ENCODE measurements at regions not wholly inside any gene's neighbourhood (a gene's known extent, or its start where the extent isn't known, plus 50 kb on each side); places are given as distances from the start of the nearest gene placed in this dataset.

DNA sequence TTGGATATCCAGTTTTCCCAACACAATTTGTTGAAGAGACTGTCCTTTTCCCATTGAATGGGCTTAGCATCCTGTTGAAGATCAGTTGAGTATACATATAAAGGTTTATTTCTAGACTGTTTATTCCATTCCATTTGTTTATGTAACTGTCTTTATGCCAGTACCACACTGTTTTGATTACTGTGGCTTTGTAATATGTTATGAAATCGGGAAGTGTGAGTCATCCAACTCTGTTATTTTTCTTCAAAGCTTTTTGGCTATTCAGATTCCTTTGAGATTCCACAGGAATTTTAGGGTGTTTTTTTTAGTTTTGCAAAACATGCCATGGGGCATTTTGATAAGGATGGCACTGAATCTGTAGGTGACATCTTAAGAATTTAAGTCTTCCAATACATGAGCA, 188.3 kb downstream of the BMP7 start:
- H3K27ac Mint-ChIP-seq (ENCODE audit: unreplicated experiment) = no peak overlapping the region
- H3K4me1 Mint-ChIP-seq (ENCODE audit: unreplicated experiment) = no peaks in the 10 kb centered on the region
- TF ChIP-seq, protein P1, sequence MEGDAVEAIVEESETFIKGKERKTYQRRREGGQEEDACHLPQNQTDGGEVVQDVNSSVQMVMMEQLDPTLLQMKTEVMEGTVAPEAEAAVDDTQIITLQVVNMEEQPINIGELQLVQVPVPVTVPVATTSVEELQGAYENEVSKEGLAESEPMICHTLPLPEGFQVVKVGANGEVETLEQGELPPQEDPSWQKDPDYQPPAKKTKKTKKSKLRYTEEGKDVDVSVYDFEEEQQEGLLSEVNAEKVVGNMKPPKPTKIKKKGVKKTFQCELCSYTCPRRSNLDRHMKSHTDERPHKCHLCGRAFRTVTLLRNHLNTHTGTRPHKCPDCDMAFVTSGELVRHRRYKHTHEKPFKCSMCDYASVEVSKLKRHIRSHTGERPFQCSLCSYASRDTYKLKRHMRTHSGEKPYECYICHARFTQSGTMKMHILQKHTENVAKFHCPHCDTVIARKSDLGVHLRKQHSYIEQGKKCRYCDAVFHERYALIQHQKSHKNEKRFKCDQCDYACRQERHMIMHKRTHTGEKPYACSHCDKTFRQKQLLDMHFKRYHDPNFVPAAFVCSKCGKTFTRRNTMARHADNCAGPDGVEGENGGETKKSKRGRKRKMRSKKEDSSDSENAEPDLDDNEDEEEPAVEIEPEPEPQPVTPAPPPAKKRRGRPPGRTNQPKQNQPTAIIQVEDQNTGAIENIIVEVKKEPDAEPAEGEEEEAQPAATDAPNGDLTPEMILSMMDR (IDR thresholded peaks at IDR 0.05; ENCODE audit: unreplicated experiment) = no peak
- no peaks in the 10 kb centered on the region for H3K9me3 Mint-ChIP-seq (ENCODE audit: unreplicated experiment)
- no peaks in the 10 kb centered on the region for H3K36me3 Mint-ChIP-seq (ENCODE audit: low read depth, unreplicated experiment)
- H3K27me3 Mint-ChIP-seq (ENCODE audit: unreplicated experiment) = peaks cover 7% of the 10 kb centered on the region
- DNase-seq (ENCODE audit: low spot score) = no peak
- H3K4me3 Mint-ChIP-seq (ENCODE audit: unreplicated experiment) = no peak overlapping the region

DNA sequence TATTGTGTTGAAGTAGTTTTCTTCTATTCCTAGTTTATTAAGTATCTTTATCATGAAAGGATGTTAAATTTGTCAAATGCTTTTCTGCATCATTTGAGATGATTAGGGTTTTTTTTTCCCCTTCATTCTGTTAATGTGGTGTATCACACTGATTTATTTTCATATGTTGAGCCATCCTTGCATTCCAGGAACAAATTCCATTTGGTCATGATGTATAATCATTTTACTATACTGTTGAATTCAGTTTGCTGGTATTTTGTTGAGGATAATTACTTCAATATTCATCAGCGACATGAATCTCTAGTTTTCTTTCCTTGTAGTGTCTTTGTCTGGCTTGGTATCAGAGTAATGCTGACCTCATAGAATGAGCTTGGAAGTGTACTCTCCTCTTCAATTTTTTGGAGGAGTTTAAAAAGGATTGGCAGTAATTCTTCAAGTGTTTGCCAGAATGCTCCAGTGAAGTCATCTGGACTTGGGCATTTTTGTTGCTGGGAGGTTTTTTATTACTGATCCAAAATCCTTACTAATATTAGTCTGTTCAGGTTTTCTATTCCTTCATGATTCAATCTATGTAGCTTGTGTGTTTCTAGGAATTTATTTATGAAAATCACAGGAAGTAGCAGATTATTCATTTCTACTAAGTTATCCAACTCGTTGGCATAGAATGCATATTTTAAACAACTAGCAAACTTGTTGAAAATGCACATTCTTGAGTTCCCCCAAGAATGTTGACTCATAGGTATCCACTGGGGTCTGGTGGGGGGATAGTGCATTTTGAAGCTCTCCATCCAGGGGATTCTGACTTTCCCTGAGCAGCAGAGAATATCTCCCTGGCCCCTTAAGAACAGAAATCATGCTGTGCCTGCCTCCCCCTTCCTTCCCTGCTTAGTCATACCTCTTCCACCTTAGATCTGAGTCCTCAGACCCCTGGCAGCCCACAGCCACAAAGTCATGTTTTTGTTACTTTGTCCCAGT, 187.1 kb downstream of the BMP7 start:
- H3K9me3 Mint-ChIP-seq (ENCODE audit: unreplicated experiment) = no peaks in the 10 kb centered on the region
- no peaks in the 10 kb centered on the region for H3K36me3 Mint-ChIP-seq (ENCODE audit: low read depth, unreplicated experiment)
- TF ChIP-seq, protein P1 (IDR thresholded peaks at IDR 0.05; ENCODE audit: unreplicated experiment) = no peak
- no peak overlapping the region for H3K27ac Mint-ChIP-seq (ENCODE audit: unreplicated experiment)
- H3K4me3 Mint-ChIP-seq (ENCODE audit: unreplicated experiment) = no peak overlapping the region
- no peak for DNase-seq (ENCODE audit: low spot score)
- peaks cover 11% of the 10 kb centered on the region for H3K27me3 Mint-ChIP-seq (ENCODE audit: unreplicated experiment)
- H3K4me1 Mint-ChIP-seq (ENCODE audit: unreplicated experiment) = no peaks in the 10 kb centered on the region

DNA sequence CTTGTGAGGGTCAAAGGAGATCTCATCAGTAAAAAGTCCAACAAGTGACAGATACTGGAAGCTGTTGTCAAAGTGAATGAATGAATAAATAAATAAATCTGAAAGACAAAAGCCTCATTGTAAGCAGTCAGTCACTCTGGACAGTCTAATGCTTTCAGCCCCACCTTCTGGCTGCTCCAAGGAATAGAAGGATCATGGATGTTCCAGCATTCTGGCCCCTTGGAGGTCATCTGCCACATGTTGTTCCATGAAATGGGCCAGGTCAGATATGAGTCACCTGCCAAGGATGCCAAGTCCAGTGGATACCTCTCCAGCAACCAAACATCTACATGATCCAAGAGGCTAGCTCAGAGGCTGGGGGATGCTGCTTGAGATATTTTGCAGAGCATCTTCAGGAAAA, 185.6 kb downstream of the BMP7 start:
- H3K9me3 Mint-ChIP-seq (ENCODE audit: unreplicated experiment) = no peaks in the 10 kb centered on the region
- H3K27me3 Mint-ChIP-seq (ENCODE audit: unreplicated experiment) = peaks cover 10% of the 10 kb centered on the region
- no peak overlapping the region for H3K4me3 Mint-ChIP-seq (ENCODE audit: unreplicated experiment)
- no peaks in the 10 kb centered on the region for H3K36me3 Mint-ChIP-seq (ENCODE audit: low read depth, unreplicated experiment)
- TF ChIP-seq, protein P1 (IDR thresholded peaks at IDR 0.05; ENCODE audit: unreplicated experiment) = no peak
- DNase-seq (ENCODE audit: low spot score) = no peak
- H3K4me1 Mint-ChIP-seq (ENCODE audit: unreplicated experiment) = no peaks in the 10 kb centered on the region
- no peak overlapping the region for H3K27ac Mint-ChIP-seq (ENCODE audit: unreplicated experiment)

DNA sequence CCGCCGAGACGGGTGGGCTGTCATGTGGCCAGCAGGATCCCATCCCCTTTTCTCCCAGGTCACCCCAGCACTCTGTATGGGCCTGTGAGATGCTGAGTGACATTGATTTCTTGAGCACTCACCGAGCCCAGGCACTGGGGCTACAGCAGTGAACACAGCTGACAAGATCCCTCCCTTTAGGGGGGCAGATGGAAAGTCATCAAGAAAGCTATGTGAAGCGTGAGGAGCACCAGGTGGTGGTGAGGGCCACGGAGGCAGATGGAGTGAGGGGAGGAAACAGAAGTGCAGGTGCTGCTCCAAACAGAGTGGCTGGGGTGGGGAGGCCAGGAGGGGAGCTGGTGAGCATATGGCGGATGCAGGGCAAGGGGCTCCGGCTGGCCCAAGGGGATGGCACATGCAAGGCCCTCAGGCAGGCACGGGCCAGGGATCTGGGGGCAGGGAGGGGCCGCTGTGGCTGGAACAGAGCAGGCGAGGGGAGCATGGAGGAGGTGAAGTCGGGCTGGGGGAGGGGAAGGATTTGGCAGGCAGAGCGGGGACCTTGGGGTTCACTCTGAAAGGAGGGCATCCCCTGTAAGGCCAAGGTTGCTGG, 184.0 kb downstream of the BMP7 start:
- Mint-ChIP-seq H3K4me3 (ENCODE audit: unreplicated experiment) (no peak overlapping the region), H3K27me3 (ENCODE audit: unreplicated experiment) (peaks cover 13% of the 10 kb centered on the region), H3K27ac (ENCODE audit: unreplicated experiment) (no peak overlapping the region), H3K36me3 (ENCODE audit: low read depth, unreplicated experiment) (no peaks in the 10 kb centered on the region), H3K9me3 (ENCODE audit: unreplicated experiment) (no peaks in the 10 kb centered on the region), H3K4me1 (ENCODE audit: unreplicated experiment) (no peaks in the 10 kb centered on the region)
- TF ChIP-seq, protein P1 (IDR thresholded peaks at IDR 0.05; ENCODE audit: unreplicated experiment) = no peak
- DNase-seq (ENCODE audit: low spot score) = no peak

DNA sequence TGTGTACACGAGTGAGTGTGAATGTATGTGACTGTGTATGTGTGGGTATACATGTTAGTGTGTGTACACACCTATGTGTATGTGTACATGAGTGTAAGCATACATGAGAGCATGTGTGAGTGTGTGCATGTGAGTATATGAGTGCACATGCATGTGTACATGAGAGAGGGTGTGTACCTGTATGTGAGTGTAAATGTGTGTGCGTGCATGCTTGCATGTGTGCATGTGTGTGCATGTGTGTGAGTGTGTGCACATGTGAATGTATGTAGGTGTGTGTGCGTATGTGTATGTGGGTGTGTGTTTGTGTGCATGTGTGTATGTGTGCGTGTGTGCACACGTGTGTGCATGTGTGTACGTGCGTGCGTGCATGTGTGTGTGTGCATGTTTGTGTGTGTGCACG, 183.4 kb downstream of the BMP7 start:
- DNase-seq (ENCODE audit: low spot score) = no peak
- no peaks in the 10 kb centered on the region for H3K36me3 Mint-ChIP-seq (ENCODE audit: low read depth, unreplicated experiment)
- no peaks in the 10 kb centered on the region for H3K9me3 Mint-ChIP-seq (ENCODE audit: unreplicated experiment)
- no peak overlapping the region for H3K27ac Mint-ChIP-seq (ENCODE audit: unreplicated experiment)
- H3K27me3 Mint-ChIP-seq (ENCODE audit: unreplicated experiment) = peaks cover 15% of the 10 kb centered on the region
- no peak overlapping the region for H3K4me3 Mint-ChIP-seq (ENCODE audit: unreplicated experiment)
- TF ChIP-seq, protein P1 (IDR thresholded peaks at IDR 0.05; ENCODE audit: unreplicated experiment) = no peak
- H3K4me1 Mint-ChIP-seq (ENCODE audit: unreplicated experiment) = no peaks in the 10 kb centered on the region
